DND-41 (cell line): ENCODE measurements at regions not wholly inside any gene's neighbourhood (a gene's known extent, or its start where the extent isn't known, plus 50 kb on each side); places are given as distances from the start of the nearest gene placed in this dataset.
"Not testable (repeated sequence)": the region's sequence is repeated elsewhere in the genome, so short reads cannot be mapped to it uniquely, and the experiment has no call there.

Experiments used
- EZH2 ChIP-seq: IDR thresholded peaks from 3 replicates; pipeline ENCODE4 v1.6.1; 2012; ENCODE audit warnings: borderline replicate concordance, low read depth, mild to moderate bottlenecking, moderate library complexity, low read length, inconsistent platforms; ENCODE audit not compliant: severe bottlenecking
- TF ChIP-seq, protein P1 (sequence below): IDR thresholded peaks from 2 replicates; pipeline ENCODE4 v1.5.1; 2012; ENCODE audit warnings: borderline replicate concordance, low read length, moderate library complexity, mild to moderate bottlenecking; ENCODE audit not compliant: poor library complexity, severe bottlenecking; ENCODE audit errors: extremely low read depth

DNA sequence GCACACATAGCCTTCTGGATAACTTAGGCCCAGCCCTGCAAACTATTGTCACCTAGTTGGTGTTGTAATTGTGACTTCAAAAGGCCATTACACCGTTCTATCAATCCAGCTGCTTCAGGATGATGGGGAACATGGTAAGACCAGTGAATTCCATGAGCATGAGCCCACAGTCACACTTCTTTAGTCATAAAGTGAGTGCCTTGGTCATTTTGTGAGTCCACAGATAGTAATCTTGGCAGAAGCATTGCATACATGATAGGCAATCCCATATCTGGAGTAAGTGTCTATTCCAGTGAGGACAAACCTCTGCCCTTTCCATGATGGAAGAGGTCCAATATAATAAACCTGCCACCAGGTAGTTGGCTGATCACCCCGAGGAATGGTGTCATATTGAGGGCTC is 94.5 kb upstream of the RAI14 start:
- TF ChIP-seq EZH2 = not testable (repeated sequence)
- TF ChIP-seq, protein P1, sequence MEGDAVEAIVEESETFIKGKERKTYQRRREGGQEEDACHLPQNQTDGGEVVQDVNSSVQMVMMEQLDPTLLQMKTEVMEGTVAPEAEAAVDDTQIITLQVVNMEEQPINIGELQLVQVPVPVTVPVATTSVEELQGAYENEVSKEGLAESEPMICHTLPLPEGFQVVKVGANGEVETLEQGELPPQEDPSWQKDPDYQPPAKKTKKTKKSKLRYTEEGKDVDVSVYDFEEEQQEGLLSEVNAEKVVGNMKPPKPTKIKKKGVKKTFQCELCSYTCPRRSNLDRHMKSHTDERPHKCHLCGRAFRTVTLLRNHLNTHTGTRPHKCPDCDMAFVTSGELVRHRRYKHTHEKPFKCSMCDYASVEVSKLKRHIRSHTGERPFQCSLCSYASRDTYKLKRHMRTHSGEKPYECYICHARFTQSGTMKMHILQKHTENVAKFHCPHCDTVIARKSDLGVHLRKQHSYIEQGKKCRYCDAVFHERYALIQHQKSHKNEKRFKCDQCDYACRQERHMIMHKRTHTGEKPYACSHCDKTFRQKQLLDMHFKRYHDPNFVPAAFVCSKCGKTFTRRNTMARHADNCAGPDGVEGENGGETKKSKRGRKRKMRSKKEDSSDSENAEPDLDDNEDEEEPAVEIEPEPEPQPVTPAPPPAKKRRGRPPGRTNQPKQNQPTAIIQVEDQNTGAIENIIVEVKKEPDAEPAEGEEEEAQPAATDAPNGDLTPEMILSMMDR = not testable (repeated sequence)
